ENCODE measurements at regions not wholly inside any gene's neighbourhood (a gene's known extent, or its start where the extent isn't known, plus 50 kb on each side); places are given as distances from the start of the nearest gene placed in this dataset.

- no peaks in the 10 kb centered on the region for H3K27me3 ChIP-seq (ENCODE audit: control insufficient read depth in 2 of 2, insufficient read depth in 2 of 2, low read length in 2 of 2)
- no peaks in the 10 kb centered on the region for H3K36me3 ChIP-seq (ENCODE audit: control insufficient read depth, insufficient read depth, low read length)
- no peak overlapping the region for H3K9ac ChIP-seq (ENCODE audit: insufficient read depth in 1 of 2, low read depth in 2 of 2, low read length in 2 of 2)
- H2AFZ ChIP-seq (ENCODE audit: low read depth, low read length): no peak overlapping the region
- ATAC-seq (no peak), FAIRE-seq (no peak), DNase-seq (ENCODE audit: extremely low read depth in 1 of 4, low spot score in 3 of 4) (no peak)
- no peaks in the 10 kb centered on the region for H3K9me1 ChIP-seq (ENCODE audit: control insufficient read depth, insufficient read depth, low read length)
- no peaks in the 10 kb centered on the region for H3K4me1 ChIP-seq (replicated peaks in 1 of 2; ENCODE audit: control insufficient read depth in 2 of 2, insufficient read depth in 2 of 2, low read length in 2 of 2)
- intact Hi-C loops (cut with micrococcal nuclease) (no loop called here), in situ Hi-C loops (cut with MboI) (no loop called here)
- H3K27ac ChIP-seq (ENCODE audit: extremely low read depth, low read depth, low read length): no peak overlapping the region
- POLR2A ChIA-PET: no interaction called here
- CTCF ChIA-PET (ENCODE audit: low intra/inter-chr PET ratio): no interaction called here
- H4K20me1 ChIP-seq (replicated peaks; ENCODE audit: control insufficient read depth, insufficient read depth, low read length): no peaks in the 10 kb centered on the region
- no peaks in the 10 kb centered on the region for H3K79me2 ChIP-seq (ENCODE audit: control insufficient read depth, insufficient read depth, low read length)
- WGBS (ENCODE audit: insufficient coverage, low coverage, missing lambda C conversion rate): 0% methylated on average over 3 of the region's 3 CpGs
- TF ChIP-seq, protein P1, sequence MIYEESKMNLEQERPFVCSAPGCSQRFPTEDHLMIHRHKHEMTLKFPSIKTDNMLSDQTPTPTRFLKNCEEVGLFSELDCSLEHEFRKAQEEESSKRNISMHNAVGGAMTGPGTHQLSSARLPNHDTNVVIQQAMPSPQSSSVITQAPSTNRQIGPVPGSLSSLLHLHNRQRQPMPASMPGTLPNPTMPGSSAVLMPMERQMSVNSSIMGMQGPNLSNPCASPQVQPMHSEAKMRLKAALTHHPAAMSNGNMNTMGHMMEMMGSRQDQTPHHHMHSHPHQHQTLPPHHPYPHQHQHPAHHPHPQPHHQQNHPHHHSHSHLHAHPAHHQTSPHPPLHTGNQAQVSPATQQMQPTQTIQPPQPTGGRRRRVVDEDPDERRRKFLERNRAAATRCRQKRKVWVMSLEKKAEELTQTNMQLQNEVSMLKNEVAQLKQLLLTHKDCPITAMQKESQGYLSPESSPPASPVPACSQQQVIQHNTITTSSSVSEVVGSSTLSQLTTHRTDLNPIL (CRISPR knock-in tag; IDR thresholded peaks at IDR 0.05): no peak
- TF ChIP-seq ETV1 (tag; conservative IDR thresholded peaks at IDR 0.05; ENCODE audit: low read depth) (no peak), IRF2 (CRISPR knock-in tag; IDR thresholded peaks at IDR 0.05) (no peak), SREBF2 (CRISPR knock-in tag; IDR thresholded peaks at IDR 0.05) (no peak), LCOR (CRISPR knock-in tag; IDR thresholded peaks at IDR 0.05) (no peak)
- BruUV-seq (replicated peaks): no TSS peak
- H3K4me3 ChIP-seq: no peak overlapping the region
- no peaks in the 10 kb centered on the region for H3K9me3 ChIP-seq (replicated peaks; ENCODE audit: control insufficient read depth, insufficient read depth, low read depth, low read length)
- no peak overlapping the region for H3K4me2 ChIP-seq (ENCODE audit: insufficient read depth, low read length)
These were observed 67.5 kb upstream of the SLC35F4 start for GRCh38 chr14:57933349-57933748.

All from K562 (cell line).